Urothelium cell line (cell line): ENCODE measurements at regions not wholly inside any gene's neighbourhood (a gene's known extent, or its start where the extent isn't known, plus 50 kb on each side); places are given as distances from the start of the nearest gene placed in this dataset.
"Not testable (repeated sequence)": the region's sequence is repeated elsewhere in the genome, so short reads cannot be mapped to it uniquely, and the experiment has no call there.

ENCODE experiments used
- DNase-seq: peaks from one replicate; pipeline ENCODE4 v3.0.0; 2011; ENCODE audit warnings: low spot score, mixed read lengths
- FAIRE-seq: peaks from 2 replicates; lab custom pipeline; 2011; peaks lifted over from hg19 to GRCh38; lab: Jason Lieb, UNC

DNA sequence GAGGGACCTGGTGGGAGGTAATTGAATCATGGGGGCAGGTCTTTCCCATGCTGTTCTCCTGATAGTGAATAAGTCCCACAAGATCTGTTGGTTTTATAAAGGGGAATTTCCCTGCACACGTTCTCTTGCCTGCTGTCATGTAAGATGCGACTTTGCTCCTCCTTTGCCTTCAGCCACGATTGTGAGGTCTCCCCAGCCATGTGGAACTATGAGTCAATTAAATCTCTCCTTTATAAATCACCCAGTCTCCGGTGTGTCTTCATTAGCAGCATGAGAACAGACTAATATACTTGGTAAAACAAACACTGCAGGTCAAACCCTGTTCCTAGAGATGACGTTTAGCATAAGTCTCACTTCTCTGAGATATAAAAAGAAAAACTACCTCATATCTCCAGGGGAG is 148.3 kb downstream of the MATN1 start:
- FAIRE-seq = no peak
- DNase-seq = no peak

DNA sequence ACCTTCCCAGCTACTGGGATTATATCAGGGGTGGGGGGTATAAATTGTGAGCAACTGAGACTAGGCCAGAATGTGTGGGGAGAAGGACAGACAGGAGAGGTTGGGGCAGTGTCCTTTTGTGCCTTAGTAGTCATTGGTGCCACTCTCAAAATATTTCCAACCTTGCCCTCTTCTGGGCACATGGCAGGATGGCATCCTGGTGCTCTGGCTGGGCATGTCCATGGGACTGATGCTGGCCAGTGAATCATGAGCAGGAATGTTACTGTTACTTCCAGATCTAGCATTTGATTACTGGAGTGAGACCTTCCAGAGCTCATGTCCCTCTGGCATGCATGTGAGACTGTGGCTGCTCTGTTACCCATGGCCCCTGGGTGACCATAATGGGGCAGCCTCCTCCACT is 151.2 kb downstream of the MATN1 start:
- FAIRE-seq = no peak
- peak; percentile 27 for DNase-seq

DNA sequence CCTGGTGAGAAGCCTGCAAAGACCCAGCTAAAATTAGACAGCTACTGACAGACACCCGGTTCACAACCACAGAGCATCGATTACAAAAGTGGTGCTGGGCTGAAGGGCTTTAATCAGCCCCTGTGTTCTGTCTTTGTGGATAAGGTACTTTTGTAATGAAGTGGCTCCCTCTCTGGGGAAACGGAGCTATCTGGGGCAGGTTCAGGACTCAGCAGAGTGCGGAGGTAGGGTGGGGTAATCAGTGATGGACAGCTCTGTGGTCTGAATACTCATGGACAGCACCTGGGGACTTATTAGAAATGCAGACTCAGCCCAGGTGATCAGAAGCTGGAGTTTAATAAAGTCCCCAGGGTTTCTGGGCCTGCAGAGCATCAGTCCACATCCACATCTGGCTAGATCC is 152.0 kb downstream of the MATN1 start:
- DNase-seq (no peak), FAIRE-seq (no peak)

DNA sequence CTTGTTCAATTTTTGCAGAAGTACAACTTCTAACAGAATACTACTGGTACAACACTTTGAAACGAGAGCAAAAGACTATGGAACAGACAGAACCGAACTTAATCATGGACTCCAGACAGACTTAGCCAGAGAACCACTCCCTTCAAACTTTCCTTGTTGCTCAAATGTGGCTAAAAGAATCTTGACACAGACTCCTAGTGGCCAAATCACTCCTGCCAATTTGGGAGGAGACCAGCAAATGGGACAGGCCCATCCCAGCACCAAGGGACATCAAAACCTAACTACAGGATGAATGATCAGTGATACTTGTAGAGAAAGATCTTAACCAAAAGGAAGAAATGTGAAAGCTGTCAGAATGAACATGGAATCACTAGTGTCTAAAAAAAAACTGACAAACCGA is 154.0 kb downstream of the MATN1 start:
- DNase-seq = no peak
- no peak for FAIRE-seq

DNA sequence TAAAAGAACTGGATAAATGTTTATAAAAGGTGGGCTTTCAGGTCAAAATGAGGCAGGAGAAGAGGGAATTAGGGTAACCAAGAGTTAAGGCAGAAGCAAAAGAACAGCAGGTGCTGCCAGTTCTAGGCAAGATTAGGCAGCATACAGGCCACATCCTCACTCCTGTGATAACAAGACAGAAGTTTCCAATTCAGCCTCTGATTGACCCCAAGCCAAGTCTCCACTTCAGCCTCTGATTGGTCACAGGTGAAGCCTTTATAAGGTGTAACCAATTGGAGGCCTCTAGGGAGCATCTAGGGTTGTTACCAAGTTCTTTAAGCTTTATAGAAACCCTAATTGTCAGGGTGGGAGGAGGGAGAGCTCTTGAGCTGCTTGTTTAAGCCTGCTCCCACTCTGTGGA is 160.8 kb downstream of the MATN1 start:
- DNase-seq (no peak), FAIRE-seq (no peak)

DNA sequence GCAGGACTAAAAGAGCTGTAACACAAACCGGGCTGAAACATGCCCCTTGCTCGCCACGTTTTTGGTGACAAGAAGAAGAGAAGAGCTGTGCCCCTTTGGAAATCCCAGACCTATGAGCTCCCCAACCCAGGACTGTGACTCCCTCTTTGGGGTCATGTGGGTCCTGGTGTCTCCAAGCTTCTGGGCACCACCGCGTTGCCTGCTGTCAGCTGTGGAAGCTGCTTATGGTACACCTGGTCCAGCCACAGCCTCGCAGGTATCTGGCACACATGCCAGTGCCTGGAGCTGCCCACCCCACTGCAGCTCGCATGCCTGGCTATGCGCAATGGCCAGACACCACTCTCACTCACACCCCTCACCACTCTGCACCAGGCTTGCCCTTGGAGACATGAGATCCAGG is 171.8 kb downstream of the MATN1 start:
- DNase-seq (no peak), FAIRE-seq (no peak)

DNA sequence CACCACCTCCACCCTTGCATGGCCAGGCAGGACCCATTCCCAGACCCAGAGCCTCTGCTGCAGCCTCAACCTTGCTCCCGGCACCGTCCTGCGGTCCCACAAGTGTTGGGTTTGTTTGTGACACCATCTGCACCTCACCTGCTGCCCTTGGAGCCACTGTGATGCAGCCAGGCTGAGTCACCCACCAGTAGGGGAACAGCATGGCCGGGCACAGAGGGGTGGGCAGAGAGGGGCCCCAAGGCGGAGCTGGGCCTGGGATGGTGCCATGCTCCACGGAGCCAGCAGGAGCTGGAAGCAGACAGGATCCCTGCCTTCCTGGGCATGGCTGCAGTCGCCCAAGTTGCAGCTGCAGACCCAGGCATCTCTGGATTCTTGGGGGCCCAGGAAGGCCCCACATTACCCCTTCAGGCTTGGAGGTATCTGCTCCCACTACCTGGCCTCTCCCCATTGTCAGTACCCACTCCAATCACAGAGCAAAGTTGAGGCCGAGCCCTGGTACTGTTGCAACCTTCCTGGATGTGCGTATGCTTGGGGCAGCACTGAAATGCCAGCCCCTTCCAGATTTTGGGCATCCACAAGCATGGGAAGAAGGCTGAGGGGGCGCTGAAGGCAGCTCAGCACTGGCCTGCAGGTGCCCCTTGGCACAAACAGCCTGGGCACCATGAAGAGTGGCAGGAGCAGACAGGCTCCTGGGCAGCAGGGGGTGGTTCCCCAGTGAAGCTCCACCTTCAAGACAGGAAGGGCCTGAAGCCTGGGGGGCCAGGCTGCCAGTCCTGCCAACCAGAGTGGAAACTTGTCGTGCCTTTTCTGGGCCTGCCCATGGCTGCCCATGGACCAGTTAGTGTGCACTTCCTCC is 172.8 kb downstream of the MATN1 start:
- DNase-seq (no peak), FAIRE-seq (no peak)

DNA sequence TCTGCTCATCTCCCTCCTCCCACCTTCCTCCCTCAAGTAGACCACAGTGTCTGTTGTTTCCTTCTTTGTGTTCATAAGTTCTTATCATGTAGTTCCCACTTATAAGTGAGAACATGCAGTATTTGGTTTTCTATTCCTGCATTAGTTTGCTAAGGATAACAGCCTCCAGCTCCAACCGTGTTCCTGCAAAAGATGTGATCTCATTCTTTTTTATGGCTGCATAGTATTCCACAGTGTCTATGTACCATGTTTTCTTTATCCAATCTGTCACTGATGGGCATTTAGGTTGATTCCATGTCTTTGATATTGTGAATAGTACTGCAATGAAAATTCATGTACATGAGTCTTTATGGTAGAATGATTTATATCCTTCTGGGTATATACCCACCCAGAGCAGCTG is 173.5 kb downstream of the MATN1 start:
- DNase-seq, FAIRE-seq: not testable (repeated sequence)

DNA sequence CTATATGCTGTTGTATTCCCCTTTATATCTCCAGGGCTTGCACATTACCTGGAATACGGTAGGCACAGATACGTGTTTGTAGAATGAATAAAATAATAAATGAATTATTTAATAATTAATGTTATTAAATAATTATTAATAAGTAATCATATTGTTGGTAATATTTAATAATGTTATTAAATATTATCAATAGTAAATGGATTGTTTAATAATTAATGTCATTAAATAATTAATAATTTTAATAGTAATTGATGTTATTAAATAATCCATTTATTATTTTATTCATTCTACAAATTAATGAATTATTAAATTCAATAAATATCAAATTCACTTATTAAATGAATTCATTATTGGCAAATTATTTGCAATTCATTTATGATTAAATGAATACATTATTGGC is 175.1 kb downstream of the MATN1 start:
- DNase-seq = no peak
- FAIRE-seq = no peak

DNA sequence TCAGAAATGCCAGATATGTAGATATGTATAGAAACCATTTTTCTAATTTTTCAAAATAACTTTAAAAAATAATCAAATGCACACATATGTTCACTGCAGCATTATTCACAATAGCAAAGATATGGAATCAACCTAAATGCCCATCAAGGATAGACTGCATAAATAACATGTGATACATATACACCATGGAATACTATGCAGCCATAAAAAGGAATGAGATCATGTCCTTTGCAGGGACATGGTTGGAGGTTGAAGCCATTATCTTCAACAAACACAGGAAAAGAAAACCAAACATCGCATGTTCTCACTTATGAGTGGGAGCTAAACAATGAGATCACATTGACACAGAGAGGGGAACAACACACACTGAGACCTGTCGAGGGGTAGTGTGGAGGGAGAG is 176.1 kb downstream of the MATN1 start:
- not testable (repeated sequence) for FAIRE-seq

DNA sequence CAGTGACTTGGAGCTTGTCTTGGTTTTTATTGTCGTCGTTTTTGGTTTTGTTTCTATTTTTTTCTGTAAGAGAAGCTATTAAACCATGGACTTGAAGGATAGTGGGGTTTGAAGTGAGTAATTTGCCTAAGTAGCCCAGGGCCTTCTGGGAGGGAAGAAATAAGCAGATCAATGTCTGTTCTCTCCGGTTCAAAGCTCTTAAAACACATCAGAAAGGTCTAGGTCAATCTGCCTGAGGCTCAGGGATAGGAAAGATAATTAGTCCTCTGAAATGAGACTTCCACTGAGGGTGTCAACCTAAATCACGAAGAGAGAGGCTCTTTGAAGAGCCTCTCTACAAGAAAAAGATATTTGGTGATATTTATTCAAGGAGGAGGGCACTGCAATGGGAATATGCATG is 178.0 kb downstream of the MATN1 start:
- no peak for DNase-seq
- no peak for FAIRE-seq

More for the DNA sequence above, 176.1 kb downstream of the MATN1 start:
- DNase-seq = not testable (repeated sequence)

DNA sequence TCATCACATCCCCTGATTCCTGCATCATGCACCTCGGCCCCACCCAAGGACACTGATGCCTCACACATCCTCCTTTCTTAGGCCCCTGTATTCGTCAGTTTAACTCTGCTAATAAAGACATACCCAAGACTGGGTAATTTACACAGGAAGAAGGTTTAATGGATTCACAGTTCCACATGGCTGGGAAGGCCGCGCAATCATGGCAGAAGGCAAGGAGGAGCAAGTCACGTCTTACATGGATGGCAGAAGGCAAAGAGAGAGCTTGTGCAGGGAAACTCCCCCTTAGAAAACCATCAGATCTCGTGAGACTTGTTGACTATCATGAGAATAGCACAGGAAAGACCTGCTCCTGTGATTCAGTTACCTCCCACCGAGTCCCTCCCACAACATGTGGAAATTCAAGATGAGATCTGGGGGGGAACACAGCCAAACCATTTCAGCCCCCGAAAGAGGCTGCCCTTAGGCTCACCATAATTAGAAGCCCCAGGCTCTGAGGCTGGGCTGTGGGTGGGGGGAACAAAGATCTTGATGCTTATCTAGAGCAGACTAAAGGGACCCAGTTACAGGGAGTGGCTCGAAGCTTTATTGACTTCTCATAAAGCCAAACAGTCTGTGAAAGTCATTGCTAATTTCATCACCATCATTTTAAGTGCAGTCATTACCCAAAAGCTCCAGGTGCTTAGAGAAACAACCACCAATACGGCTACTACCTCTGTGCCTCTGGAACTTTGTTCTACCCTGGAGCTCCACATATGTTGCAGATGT is 181.5 kb downstream of the MATN1 start:
- DNase-seq = no peak
- no peak for FAIRE-seq

DNA sequence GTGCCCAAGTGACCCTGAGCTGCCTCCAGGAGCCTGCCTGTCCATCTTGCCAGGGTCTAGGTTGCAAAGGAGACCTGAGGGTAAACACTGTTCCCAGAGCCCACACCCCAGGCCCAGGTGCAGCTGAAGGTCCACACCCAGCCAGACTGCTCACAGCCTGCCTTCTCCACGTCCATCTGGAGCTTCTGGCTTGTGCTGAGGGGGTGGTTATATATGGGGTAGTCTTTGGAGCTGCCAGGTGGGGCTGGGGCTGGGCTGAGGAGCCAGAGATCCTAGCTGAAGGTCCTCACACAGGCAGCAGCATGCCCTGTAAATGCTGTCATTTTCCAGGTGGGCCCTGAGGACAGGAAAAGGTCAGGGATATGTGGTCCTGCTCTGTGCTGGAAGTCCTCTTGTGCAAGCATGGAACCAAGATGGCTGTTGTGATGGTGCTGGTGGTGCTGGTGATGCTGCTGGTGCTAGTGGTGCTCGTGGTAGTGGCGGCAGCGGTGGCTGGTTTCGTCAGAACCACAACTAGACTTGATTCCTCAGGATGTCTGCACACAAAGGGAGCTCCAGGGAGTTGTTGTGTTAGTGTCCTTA is 182.7 kb downstream of the MATN1 start:
- DNase-seq (no peak), FAIRE-seq (no peak)

DNA sequence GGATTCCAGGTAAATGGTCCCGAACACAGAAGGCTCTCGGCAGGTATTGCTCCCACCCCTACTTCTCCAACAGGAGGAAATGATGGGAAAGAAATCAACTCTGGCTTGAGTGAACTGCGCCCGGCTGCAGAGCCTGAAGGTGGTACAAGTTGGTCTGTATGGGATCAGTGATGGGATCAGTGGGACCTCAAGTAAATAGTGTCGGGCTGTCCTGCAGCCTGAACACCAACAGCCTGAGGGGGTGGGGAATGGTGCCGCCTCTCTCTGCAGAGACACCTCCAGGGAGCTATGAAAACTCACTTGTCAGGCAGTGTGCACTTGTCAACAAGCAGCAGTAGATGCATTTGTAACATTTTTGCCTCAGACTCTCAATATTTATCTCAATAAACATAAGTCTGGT is 183.5 kb downstream of the MATN1 start:
- no peak for DNase-seq

DNA sequence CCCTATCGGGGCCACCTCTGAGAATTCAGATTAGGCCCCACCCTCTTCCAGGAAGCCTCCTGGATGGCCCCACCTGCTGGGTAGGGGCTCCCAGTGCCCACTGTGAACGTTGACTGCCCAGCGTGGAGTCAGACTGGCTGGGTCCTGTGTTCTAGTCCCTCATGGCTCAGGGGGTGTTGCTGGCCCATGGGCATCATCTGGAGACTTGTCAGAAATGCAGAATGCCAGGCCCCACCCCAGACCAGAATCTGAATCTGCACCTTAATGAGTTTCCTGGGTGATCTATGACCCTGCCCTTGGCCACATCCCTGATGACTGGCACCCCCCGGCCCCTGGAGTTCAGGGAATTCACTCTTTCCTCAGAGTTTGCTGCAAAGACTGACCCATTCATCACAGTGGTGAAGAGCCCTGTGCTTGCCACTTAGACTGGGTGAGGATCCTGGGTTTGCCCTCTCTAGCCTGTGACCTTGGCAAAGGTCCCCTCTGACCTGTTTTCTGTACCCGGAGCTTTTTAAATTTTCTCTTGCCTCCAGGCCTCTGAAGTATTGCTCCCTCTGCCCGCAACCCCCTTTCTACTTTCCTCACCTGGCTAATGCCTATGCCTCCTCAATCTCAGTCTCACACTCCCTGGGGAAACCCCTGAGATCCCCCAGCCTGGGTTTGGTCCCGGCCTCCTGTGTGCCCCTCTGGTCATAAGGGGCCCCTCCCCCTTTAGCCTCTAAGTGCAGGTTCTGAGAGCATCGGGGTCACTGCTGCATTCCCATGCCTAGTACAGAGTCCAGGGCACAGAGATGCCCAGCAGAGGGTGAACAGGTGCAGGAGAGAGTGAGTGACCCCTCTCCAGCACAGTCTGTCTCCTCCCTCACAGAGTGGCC is 184.2 kb downstream of the MATN1 start:
- FAIRE-seq (no peak), DNase-seq (no peak)

More for the DNA sequence above, 183.5 kb downstream of the MATN1 start:
- FAIRE-seq = no peak

DNA sequence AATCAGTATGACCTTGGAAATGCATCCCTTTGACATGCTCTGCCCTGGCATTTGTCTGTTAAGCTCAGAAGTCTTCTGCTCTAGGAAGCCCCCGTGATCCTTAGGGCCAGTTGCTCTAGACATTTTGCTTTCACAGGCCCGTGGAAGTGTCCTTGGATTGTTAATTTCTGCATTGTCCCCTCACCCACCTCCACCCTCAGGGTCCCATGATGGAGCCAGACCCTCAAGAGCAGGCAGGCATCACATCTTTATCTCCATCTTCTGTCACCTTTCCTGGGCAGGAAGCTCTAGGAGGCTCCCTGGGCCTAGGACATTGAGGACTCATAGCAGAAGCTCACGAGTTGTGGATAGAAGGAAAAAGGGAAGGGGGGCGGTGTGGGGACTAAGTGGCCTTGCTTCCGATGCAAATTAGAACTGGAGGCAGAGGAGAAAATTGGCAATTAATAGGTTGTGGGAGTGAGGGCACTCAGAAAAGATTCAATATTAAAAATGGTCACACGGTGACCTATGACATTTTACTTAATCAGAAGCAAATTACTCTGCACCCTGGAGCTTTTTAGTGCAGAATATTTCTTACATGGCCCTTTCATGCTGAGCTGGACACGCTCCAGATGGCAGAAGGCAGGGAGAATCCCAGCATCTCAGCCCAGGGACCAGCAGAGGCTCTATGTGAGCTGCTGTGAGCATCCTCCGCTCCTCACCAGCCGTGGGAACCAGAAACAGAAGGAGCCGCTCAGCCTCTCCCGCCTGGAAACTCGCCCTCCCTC is 185.0 kb downstream of the MATN1 start:
- DNase-seq (no peak), FAIRE-seq (no peak)

DNA sequence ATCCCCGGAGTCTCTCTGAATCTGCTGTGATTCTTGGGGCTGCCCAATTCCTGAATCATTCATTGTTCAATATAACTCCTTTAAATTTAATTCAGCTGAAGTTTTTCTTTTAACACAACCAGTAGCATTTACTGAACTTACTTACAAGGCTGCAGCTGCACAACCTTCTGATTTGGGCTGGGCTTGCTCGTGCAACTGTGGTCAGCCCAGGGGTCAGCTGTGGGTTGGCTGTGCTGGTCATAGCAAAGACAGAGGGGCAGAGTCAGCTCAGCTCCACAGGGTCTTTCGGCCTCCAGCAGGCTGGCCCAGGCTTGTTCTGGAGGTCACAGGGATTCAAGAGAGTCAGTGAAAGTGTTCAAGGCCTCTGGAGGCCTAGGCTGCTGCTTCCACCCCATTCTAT is 186.1 kb downstream of the MATN1 start:
- no peak for FAIRE-seq

DNA sequence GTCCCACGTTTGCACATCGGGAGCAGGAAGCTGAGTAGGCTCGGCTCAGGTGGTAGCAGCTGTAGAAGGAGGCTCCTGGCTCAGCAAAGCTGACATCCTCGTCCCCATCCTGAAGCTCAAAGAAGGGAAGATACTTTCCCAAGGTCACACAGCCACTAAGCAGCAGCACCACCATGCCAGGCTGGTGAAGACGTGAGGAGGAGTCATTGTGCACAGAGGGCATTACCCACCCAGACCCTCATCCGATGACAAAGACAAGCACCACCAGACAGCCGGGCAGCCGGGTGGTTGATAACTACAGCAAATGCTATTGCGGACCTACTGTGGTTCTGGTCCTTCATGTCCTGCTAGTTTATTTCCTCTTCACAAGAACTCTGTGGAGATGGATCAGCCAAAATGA is 186.9 kb downstream of the MATN1 start:
- FAIRE-seq = no peak
- DNase-seq = no peak

More for the DNA sequence above, 186.1 kb downstream of the MATN1 start:
- DNase-seq = no peak

DNA sequence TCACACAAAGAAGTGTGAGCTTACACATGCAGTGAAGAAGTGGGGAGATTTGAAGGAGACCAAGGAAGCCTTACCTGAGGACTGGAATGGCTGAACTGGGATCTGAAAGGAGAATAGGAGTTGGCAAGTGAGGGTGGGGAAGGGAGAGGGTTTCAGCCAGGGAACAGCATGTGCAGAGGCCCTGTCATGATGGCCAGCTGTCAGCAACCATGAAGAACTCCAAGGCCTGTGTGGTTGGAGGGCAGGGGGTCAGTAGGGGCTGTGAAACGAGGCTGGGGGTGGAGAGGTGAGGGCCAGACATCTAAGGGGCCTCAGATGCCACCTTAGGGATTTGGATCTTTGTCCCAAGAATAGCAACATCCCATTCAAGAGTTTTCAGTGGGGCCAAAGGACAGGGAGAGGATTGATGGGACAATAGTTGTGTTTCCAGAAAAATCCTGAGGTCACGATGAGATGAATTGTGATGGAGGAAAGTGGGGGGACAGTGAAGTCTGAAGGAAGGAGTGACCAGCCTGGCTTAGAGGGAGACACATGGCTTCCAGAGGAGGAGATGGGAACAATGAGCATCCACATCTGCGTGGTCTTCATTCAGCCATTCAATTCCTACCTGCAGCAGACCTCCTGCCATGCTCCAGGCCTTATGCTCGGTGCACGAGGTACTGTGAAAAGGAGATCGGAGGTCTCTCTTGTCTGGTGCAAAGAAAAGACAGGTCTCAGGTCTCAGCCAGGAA is 187.6 kb downstream of the MATN1 start:
- no peak for FAIRE-seq
- no peak for DNase-seq
